NCI-H146 (cell line): ENCODE measurements at regions not wholly inside any gene's neighbourhood (a gene's known extent, or its start where the extent isn't known, plus 50 kb on each side); places are given as distances from the start of the nearest gene placed in this dataset.
"Not testable (repeated sequence)": the region's sequence is repeated elsewhere in the genome, so short reads cannot be mapped to it uniquely, and the experiment has no call there.

Experiments used
- DNase-seq: peaks from one replicate; lab custom pipeline; 2025; lab: John Stamatoyannopoulos, UW

GRCh38 chr5:173423452-173424117, 95.4 kb upstream of the STC2 start:
- no peak for DNase-seq

GRCh38 chr5:173420108-173420507, 91.9 kb upstream of the STC2 start:
- no peak for DNase-seq

- DNase-seq = no peak
Observed at GRCh38 chr5:173413471-173413982, 85.3 kb upstream of the STC2 start.

GRCh38 chr5:173412566-173412965, 84.4 kb upstream of the STC2 start:
- DNase-seq = no peak

- DNase-seq = no peak
Observed at GRCh38 chr5:173411791-173412555, 83.8 kb upstream of the STC2 start.

GRCh38 chr5:173410459-173411233, 82.4 kb upstream of the STC2 start:
- DNase-seq = no peak

- no peak for DNase-seq
Observed at GRCh38 chr5:173408946-173409345, 80.7 kb upstream of the STC2 start.

- no peak for DNase-seq
Observed at GRCh38 chr5:173399851-173400250, 71.6 kb upstream of the STC2 start.

GRCh38 chr5:173397516-173397915, 69.3 kb upstream of the STC2 start:
- no peak for DNase-seq

- DNase-seq = no peak
Observed at GRCh38 chr5:173396311-173396993, 68.2 kb upstream of the STC2 start.

- no peak for DNase-seq
Observed at GRCh38 chr5:173395933-173396308, 67.7 kb upstream of the STC2 start.

GRCh38 chr5:173395257-173395932, 67.2 kb upstream of the STC2 start:
- DNase-seq = no peak

- DNase-seq = no peak
Observed at GRCh38 chr5:173394701-173395100, 66.5 kb upstream of the STC2 start.

- no peak for DNase-seq
Observed at GRCh38 chr5:173392172-173392571, 64.0 kb upstream of the STC2 start.

- no peak for DNase-seq
Observed at GRCh38 chr5:173391031-173391430, 62.8 kb upstream of the STC2 start.

GRCh38 chr5:173387293-173387692, 59.1 kb upstream of the STC2 start:
- not testable (repeated sequence) for DNase-seq

- no peak for DNase-seq
Observed at GRCh38 chr5:173385832-173386360, 57.7 kb upstream of the STC2 start.

- no peak for DNase-seq
Observed at GRCh38 chr5:173383711-173384110, 55.5 kb upstream of the STC2 start.

- no peak for DNase-seq
Observed at GRCh38 chr5:173378727-173379126, 50.5 kb upstream of the STC2 start.
